ENCODE measurements at regions not wholly inside any gene's neighbourhood (a gene's known extent, or its start where the extent isn't known, plus 50 kb on each side); places are given as distances from the start of the nearest gene placed in this dataset.
A peak's percentile ranks its signal among the peaks of the same experiment; 100 is the strongest.

DNA sequence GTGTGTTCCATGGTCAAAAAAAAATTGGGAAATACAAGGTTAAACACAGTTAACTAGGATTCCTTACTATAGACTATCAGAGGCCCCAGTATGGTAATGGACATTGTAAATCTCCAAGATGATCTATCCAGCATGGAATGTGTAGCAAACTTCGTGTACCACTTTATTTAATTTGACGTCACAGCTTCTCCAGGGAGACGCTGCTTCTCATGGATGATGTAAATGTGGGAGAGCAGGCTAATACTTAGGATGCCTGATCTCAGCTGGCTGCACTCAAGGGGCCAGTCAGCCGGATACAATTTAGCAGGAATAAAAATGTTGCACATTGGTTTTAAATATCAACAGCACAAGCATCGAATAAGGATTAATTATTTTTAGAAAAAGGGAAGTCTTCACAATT lies 111.7 kb upstream of the HPF1 start:
- no peak for DNase-seq
- Mint-ChIP-seq H3K4me3 (ENCODE audit: unreplicated experiment) (no peak overlapping the region), H3K4me1 (ENCODE audit: low read depth, unreplicated experiment) (no peaks in the 10 kb centered on the region), H3K9me3 (ENCODE audit: unreplicated experiment) (no peaks in the 10 kb centered on the region), H3K27ac (ENCODE audit: unreplicated experiment) (no peak overlapping the region), H3K27me3 (ENCODE audit: insufficient read depth, unreplicated experiment) (peaks cover 2% of the 10 kb centered on the region), H3K36me3 (ENCODE audit: insufficient read depth, unreplicated experiment) (no peaks in the 10 kb centered on the region)
- ChIA-PET POLR2A (no interaction called here), CTCF (no interaction called here)
- no peaks in the 10 kb centered on the region for H3K9me3 ChIP-seq
- no peaks in the 10 kb centered on the region for H3K4me1 ChIP-seq
- TF ChIP-seq CTCF (IDR thresholded peaks at IDR 0.05; ENCODE audit: insufficient read depth in 1 of 2, low read depth in 1 of 2, low read length in 1 of 2, severe bottlenecking in 1 of 2, unreplicated experiment in 1 of 2), result no peak
- BruUV-seq (replicated peaks), result no TSS peak
- no peaks in the 10 kb centered on the region for H3K36me3 ChIP-seq (ENCODE audit: control insufficient read depth, insufficient read depth, low read length)
- no peaks in the 10 kb centered on the region for H3K27me3 ChIP-seq (replicated peaks; ENCODE audit: control insufficient read depth, insufficient read depth, low read length)
- intact Hi-C loops (cut with micrococcal nuclease; ENCODE audit: unreplicated experiment), result no loop called here
- H3K4me3 ChIP-seq (ENCODE audit: low read depth, low read length), result no peak overlapping the region

DNA sequence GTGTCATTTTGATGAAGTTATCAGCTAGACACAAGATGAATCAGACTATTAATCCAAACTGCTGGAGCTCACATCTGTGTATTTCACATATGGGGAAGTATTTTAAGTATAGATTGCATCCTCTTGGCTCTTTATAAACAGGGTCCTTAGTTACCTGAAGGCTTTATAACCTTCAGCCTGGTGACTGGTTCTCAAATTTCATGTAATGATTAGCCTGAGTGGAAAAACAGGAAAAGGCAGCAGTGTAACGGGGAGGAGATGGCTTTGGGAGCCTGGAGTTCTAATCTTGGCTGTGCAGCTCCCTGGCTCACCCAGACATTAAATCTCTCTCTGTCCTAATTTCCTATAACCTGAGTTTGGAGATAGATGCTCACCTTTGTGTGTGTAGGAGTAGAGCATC lies 103.8 kb upstream of the HPF1 start:
- H3K36me3 Mint-ChIP-seq (ENCODE audit: insufficient read depth, unreplicated experiment), result no peaks in the 10 kb centered on the region
- Histone ChIP-seq H3K36me3 (ENCODE audit: control insufficient read depth, insufficient read depth, low read length) (no peaks in the 10 kb centered on the region), H3K4me1 (peaks cover 12% of the 10 kb centered on the region), H3K27me3 (replicated peaks; ENCODE audit: control insufficient read depth, insufficient read depth, low read length) (no peaks in the 10 kb centered on the region), H3K4me3 (ENCODE audit: low read depth, low read length) (no peak overlapping the region), H3K9me3 (no peaks in the 10 kb centered on the region)
- no peaks in the 10 kb centered on the region for H3K9me3 Mint-ChIP-seq (ENCODE audit: unreplicated experiment)
- CTCF ChIA-PET, result no interaction called here
- intact Hi-C loops (cut with micrococcal nuclease; ENCODE audit: unreplicated experiment), result no loop called here
- peaks cover 2% of the 10 kb centered on the region for H3K27me3 Mint-ChIP-seq (ENCODE audit: insufficient read depth, unreplicated experiment)
- no peak for TF ChIP-seq CTCF (IDR thresholded peaks at IDR 0.05; ENCODE audit: insufficient read depth in 1 of 2, low read depth in 1 of 2, low read length in 1 of 2, severe bottlenecking in 1 of 2, unreplicated experiment in 1 of 2)
- peaks cover 9% of the 10 kb centered on the region for H3K4me1 Mint-ChIP-seq (ENCODE audit: low read depth, unreplicated experiment)
- no peak overlapping the region for H3K4me3 Mint-ChIP-seq (ENCODE audit: unreplicated experiment)
- H3K27ac Mint-ChIP-seq (ENCODE audit: unreplicated experiment), result no peak overlapping the region
- POLR2A ChIA-PET, result no interaction called here
- peak in 1 of 2 experiments; percentile 23 for DNase-seq
- no TSS peak for BruUV-seq (replicated peaks)

DNA sequence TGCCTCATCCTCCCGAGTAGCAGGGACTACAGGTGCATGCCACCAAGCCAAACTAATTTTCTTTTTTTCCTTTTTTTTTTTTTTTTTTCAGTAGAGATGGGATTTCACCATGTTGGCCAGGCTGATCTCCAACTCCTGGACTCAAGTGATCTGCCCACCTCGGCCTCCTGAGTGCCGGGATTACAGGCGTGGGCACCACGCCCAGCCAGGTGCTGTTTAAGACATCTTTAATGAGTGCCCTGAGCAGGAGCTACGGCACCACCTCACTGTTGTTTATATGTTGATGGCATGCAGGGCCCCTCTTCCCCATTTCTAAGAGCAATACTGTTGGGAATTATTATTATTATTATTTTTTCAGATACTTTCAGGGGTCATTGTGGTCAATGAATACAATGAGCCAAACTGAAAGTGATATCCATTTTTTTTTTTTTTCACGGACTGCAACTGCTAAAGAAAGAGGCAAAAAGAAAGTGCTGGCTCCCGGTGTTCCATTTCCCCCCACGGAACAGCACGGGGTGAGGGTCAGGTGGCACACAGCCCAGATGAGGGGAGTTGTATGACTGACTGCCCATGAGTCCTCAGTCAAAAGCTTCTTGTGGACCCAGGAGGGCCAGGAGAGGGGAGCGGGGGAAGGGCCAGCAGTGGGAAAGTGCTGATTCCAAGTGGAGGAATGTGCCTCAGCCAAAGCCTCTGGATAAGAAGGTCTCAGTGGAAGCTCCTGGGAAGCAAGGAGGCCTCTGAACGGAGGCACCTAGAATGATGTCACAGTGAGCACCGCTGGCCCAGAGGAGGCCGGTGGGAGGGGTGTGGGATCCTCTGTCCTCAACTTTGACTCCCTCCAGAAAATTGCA lies 101.8 kb upstream of the HPF1 start:
- Mint-ChIP-seq H3K4me3 (ENCODE audit: unreplicated experiment) (no peak overlapping the region), H3K27ac (ENCODE audit: unreplicated experiment) (no peak overlapping the region), H3K36me3 (ENCODE audit: insufficient read depth, unreplicated experiment) (no peaks in the 10 kb centered on the region), H3K4me1 (ENCODE audit: low read depth, unreplicated experiment) (peaks cover 9% of the 10 kb centered on the region), H3K27me3 (ENCODE audit: insufficient read depth, unreplicated experiment) (no peaks in the 10 kb centered on the region), H3K9me3 (ENCODE audit: unreplicated experiment) (no peaks in the 10 kb centered on the region)
- no peak for TF ChIP-seq CTCF (IDR thresholded peaks at IDR 0.05; ENCODE audit: insufficient read depth in 1 of 2, low read depth in 1 of 2, low read length in 1 of 2, severe bottlenecking in 1 of 2, unreplicated experiment in 1 of 2)
- H3K4me1 ChIP-seq, result peaks cover 12% of the 10 kb centered on the region
- no peaks in the 10 kb centered on the region for H3K36me3 ChIP-seq (ENCODE audit: control insufficient read depth, insufficient read depth, low read length)
- intact Hi-C loops (cut with micrococcal nuclease; ENCODE audit: unreplicated experiment), result no loop called here
- DNase-seq, result no peak
- POLR2A ChIA-PET, result no interaction called here
- H3K4me3 ChIP-seq (ENCODE audit: low read depth, low read length), result no peak overlapping the region
- H3K27me3 ChIP-seq (replicated peaks; ENCODE audit: control insufficient read depth, insufficient read depth, low read length), result no peaks in the 10 kb centered on the region
- no TSS peak for BruUV-seq (replicated peaks)
- H3K9me3 ChIP-seq, result no peaks in the 10 kb centered on the region
- CTCF ChIA-PET, result no interaction called here

All from Caco-2 (cell line).